ENCODE measurements at regions not wholly inside any gene's neighbourhood (a gene's known extent, or its start where the extent isn't known, plus 50 kb on each side); places are given as distances from the start of the nearest gene placed in this dataset.
"Not testable (repeated sequence)": the region's sequence is repeated elsewhere in the genome, so short reads cannot be mapped to it uniquely, and the experiment has no call there.

DNA sequence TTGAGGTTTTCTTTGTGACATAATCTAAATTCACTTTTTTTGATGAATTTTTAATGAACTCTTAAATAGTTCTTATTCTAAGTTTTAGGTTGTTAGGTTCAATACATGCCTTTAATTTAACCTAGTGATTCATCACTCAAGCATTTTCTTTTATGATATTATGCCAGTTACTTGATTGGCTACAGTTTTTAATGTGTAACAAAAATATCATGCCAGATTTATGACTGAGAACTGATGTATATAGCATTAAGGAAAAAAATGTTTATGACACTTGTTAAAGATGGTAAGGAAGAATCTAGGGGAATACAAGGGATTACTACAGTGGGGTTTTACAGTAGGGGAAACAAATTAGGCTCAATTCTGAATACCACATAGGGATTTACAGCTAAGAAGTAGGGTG is 103.1 kb downstream of the VGLL3 start:
- no peak for DNase-seq

- DNase-seq: no peak
These were observed 110.9 kb downstream of the VGLL3 start for GRCh38 chr3:86880066-86880465.

DNA sequence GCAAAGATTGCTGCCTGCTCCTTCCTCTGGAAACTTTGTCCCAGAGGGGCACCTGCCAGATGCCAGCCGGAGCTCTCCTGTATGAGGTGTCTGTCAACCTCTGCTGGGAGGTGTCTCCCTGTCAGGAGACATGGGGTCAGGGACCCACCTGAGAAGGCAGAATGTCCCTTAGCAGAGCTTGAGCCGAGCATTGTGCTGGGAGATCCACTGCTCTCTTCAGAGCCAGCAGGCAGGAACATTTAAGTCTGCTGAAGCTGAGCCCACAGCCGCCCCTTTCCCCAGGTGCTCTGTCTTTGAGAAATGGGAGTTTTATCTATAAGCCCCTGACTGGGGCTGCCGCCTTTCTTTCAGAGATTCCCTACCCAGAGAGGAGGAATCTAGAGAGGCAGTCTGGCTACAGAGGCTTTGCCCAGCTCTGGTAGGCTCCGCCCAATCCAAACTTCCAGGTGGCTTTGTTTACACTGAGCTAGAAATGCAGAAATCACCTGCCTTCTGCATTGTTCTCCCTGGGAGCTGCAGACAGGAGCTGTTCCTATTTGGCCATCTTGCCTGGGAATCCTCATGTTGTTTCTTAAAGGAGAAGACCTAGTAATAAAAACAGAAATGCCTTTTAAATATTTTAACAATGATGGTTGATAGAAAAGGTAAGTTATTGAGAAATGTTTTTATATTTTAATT is 114.3 kb downstream of the VGLL3 start:
- not testable (repeated sequence) for DNase-seq

GRCh38 chr3:86874790-86875189 is 116.2 kb downstream of the VGLL3 start:
- DNase-seq: not testable (repeated sequence)

- no peak for DNase-seq
These were observed 121.4 kb downstream of the VGLL3 start for GRCh38 chr3:86869566-86869965.

- DNase-seq: no peak
These were observed 123.0 kb downstream of the VGLL3 start for GRCh38 chr3:86867982-86868381.

DNA sequence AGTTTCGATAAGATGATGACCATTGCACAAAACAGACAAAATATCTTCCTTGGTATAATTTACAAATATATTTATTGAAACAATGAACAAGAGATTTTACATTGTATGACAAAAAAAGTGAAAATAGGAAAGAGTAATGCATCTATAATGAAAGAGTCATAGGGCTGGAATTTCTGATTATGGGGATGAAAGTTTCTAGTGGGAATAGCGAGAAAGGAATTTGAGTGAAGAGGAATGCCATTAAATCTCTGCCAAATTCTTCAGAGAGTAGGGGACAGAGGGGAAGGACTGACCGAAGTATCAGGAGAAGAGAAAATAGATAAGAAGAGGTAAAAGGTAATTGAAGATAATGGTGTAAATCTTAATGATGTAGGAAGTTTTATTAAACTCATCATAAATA is 125.4 kb downstream of the VGLL3 start:
- no peak for DNase-seq

GRCh38 chr3:86856711-86857110 is 134.2 kb downstream of the VGLL3 start:
- no peak for DNase-seq

DNA sequence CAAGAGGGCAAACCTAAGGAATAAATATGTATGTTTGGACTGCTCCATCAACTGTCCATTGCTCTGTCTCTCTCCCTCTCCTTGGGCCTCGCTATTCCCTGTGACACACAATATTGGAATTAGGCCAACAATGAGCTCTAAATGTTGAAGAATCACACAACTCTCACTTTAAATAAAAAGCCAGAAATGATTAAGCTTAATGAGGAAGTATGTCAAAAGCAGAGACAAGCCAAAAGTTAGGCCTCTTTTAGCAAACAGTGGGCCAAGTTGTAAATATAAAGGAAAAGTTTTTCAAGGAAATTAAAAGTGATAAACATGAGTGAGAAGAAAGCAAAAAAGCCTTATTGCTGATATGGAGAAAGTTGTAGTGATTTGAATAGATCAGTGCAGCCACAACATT is 141.0 kb downstream of the VGLL3 start:
- DNase-seq: no peak

DNA sequence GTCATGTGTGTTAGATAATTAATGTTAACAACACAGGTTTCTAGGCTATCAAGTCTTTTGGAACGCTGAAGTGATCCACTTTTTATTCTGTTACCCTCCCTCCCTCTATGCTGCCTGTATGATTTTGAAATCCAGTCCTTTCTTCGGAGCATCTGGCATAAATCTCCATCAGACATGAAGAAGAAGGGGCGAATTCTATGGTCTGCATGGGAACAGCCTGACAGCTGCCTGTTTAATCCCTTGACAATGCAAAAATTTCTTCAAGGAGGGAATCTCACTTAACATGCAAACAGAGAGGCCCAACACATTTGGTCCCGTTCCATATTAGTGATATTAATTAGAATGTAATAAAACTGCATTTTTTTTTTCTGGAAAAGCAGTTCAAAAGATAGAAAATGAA is 145.2 kb downstream of the VGLL3 start:
- DNase-seq: no peak

DNA sequence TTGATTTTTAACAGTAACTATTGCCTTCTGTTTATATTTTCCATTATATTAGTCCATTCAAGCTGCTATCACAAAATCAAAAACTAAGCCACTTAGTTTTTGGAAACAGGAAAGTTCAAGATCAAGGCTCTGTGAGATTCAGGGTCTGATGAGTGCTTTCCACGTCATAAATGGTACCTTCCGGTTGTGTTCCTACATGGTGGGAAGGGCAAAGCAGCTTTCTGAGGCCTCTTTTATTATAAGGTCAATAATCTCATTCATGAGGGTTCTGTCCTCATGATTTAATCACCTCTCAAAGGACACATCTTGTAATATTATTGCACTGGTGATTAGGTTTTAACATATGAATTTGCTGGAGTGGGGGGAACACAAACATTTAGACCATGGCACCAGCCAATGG is 152.0 kb downstream of the VGLL3 start:
- no peak for DNase-seq

- DNase-seq: no peak
These were observed 153.1 kb downstream of the VGLL3 start for GRCh38 chr3:86837871-86838270.

DNA sequence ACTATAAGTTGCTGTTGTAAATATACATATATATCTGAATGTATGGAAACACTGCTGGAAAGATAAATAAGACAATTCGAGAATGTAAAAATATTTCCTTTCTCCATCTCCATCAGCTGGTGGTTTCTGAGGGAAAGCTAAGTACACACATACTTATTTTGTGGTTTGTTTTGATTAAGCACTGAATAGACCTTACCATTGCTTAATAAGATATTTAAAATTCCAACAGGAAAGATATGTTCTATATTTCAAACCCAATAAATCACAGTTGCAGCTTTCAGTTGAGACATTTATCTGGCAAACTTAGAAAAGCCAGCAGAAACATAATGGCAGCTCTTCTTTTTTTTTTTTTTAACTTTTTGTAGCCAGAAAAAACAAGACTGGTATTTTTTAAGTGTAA is 160.4 kb downstream of the VGLL3 start:
- DNase-seq: no peak

DNA sequence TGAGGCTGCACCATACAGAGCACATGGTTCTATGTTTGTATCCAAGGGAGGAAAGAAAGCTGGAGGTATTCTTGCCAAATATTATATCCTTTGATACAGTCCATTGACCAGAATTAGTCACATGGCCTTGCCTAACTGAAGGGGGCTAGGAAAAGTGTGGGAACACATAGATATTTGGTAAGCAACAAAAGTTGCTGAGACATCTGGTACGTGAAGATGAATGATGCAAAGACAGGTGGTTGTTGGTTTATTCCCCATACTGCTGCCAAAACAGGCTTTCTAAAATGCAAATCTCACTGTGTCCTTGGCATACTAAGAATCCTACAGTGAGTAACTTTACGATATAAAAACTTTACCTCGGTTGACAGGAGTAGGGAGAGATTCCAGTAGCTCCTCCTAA is 162.2 kb downstream of the VGLL3 start:
- DNase-seq: no peak

DNA sequence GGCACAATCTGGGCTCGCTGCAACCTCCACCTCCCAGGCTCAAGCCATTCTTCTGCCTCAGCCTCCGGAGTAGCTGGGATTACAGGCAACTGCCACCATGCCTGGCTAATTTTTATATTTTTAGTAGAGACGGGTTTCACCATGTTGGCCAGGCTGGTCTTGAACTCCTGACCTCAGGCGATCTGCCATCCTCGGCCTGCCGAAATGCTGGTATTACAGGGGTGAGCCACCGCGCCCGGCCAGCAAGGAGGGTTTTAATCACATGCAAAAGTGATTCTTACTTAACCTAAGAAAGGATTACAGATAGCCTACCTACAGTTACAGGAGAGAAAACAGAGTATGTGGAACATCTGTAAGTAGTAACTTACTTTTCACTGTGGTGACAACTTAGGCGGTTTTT is 163.4 kb downstream of the VGLL3 start:
- not testable (repeated sequence) for DNase-seq

DNA sequence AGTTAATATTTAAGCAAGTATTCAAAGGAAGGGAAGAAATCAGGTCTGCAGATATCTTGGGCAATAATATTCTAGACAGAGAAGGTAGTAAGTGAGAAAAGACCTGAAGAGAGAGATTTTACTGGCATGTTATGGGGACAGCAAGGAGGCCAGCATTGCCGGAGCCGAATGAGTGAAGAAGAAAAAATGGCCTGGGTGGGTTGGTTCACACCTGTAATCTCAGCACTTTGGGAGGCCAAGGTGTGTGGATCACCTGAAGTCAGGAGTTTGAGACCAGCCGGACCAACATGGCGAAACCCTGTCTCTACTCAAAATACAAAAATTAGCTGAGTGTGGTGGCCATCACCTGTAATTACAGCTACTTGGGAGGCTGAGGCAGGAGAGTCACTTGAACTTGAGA is 164.7 kb downstream of the VGLL3 start:
- no peak for DNase-seq

DNA sequence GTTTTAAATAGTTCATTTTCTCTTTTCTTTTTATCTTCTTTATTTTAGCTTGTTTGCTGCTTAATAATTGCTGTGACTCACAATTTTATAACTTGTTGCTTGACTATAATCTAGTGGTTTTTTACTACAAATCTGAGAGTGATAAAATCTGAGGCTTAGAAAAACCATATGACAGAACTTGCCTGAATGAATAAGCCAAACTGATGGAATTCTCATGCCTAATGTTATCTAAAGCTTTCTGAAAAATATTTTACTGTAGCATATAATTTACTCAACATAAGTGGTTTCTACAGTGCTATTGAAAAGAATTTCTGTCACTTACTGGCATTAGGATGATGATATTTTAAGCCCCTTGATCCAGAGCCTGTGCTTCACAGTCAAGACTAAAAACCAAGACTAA is 175.1 kb downstream of the VGLL3 start:
- DNase-seq: no peak

DNA sequence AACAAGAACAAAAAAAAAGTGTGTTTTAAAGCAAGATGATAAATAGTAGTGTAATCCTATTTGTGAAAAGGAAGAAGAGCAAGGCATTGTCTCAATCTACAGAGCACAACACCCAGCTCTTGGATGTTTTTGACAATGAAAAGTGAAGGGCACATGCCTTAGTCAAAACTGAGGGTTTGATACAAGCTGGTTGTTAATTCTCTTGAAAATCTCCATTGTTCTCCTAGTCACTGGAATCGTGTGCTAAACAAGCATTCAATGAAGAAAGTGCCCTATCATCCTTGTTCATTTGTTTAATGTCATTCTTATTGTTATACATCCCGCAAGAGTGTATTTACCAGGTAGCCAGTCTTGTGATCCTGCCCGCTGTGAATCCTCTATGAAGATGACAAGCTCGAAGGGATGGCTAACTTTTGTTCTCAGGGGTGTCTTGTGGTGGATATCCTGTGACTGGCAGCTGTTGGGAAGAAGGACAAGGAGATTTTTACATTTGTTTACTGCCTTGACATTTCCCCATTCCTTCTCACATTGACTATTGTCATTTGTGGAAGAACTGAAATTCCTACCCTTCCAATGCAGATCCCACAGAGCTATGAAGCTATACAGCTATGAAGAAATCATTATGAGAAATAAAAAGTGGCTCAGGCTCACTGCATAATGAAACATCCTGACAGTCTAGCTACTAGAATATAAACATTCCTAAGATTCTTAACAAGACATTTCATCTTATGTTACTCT is 175.9 kb downstream of the VGLL3 start:
- DNase-seq: no peak

- DNase-seq: no peak
These were observed 176.6 kb downstream of the VGLL3 start for GRCh38 chr3:86814321-86814720.

- DNase-seq: no peak
These were observed 189.0 kb downstream of the VGLL3 start for GRCh38 chr3:86801921-86802320.

DNA sequence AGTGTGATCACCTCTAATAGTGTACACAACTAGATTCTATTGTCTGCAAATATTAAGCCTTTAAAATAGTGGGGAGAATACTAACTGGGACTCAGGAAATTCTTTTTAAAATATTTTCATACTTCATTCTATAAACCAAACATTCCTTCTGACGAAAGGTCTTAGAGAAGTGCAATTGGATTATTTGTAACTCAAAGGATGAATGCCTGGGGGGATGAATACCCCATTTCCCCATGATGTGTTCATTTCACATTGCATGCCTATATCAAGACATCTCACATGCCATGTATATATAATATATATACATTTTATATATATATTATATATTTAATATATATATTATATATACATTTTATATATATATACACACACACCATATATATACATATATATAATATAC is 189.9 kb downstream of the VGLL3 start:
- DNase-seq: no peak

GRCh38 chr3:86800116-86800515 is 190.8 kb downstream of the VGLL3 start:
- no peak for DNase-seq

GRCh38 chr3:86797946-86798345 is 193.0 kb downstream of the VGLL3 start:
- DNase-seq: no peak

GRCh38 chr3:86794361-86795065 is 196.4 kb downstream of the VGLL3 start:
- DNase-seq: no peak

Measured in inflammatory macrophage treated with lipopolysaccharide for 1 hour (primary cell).